Left hindlimb (tissue), 1 donor: ENCODE measurements at regions not wholly inside any gene's neighbourhood (a gene's known extent, or its start where the extent isn't known, plus 50 kb on each side); places are given as distances from the start of the nearest gene placed in this dataset.
A peak's percentile ranks its signal among the peaks of the same experiment; 100 is the strongest.

Experiments used
- DNase-seq: peaks from one replicate; pipeline ENCODE4 v3.0.0-alpha.2; 2018

GRCh38 chr5:3542769-3543168 lies 52.9 kb upstream of the IRX1 start:
- no peak for DNase-seq

DNA sequence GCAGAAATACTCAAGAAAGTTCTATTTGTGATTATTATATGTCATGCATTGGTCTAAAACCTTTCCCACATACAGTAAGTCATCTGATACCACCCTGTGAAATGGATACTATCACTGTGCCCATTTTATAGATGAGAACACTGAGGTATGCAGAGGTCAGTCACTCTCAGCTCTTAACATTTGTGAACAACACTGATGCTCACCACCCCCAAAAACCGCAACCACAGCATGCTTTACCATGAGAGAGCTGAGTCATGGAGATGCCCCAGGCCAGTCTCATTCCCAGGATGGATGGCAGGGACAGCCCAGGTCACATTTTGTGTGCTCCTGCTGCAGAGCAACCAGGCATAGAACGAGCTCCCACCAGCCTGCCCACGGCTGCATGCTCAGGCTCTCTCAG lies 53.5 kb upstream of the IRX1 start:
- no peak for DNase-seq

DNA sequence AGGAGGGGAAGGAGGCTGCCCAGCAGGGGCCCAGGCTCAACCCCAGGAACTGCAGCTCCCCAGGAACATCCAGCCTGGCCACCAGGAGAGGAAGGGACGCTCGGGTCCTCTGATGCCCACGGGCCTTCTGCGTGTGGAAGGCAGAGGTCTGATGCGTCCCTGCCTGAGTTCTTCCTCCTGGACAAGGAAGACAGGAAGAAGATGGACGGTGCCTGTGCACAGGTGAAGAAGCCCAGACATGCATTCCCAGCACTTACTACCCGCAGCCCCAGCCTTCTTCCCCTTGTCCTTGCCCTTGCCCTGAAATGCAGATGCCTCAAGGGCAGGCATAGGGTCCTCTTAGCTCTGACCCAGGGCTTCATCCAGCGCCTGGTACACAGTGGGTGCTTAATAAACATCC lies 56.7 kb upstream of the IRX1 start:
- DNase-seq: no peak

DNA sequence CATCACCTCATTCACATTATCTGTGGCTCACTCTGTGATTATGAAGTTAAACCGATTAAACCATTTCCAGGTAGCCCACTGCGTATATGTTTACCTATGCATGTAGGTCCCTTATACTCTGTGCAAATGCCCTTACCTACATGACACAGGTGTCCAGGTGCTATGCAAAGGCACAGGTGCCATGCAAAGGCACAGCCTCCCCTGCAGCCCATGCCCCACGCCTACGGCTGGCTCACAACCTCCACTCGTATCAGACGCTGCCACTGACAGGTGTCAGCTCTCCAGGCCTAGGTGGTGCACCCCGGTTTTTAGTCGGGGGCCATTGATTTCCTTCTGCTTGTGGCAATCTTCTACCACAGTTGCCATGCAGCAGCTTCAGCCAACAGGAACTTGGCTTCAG lies 57.7 kb upstream of the IRX1 start:
- no peak for DNase-seq

DNA sequence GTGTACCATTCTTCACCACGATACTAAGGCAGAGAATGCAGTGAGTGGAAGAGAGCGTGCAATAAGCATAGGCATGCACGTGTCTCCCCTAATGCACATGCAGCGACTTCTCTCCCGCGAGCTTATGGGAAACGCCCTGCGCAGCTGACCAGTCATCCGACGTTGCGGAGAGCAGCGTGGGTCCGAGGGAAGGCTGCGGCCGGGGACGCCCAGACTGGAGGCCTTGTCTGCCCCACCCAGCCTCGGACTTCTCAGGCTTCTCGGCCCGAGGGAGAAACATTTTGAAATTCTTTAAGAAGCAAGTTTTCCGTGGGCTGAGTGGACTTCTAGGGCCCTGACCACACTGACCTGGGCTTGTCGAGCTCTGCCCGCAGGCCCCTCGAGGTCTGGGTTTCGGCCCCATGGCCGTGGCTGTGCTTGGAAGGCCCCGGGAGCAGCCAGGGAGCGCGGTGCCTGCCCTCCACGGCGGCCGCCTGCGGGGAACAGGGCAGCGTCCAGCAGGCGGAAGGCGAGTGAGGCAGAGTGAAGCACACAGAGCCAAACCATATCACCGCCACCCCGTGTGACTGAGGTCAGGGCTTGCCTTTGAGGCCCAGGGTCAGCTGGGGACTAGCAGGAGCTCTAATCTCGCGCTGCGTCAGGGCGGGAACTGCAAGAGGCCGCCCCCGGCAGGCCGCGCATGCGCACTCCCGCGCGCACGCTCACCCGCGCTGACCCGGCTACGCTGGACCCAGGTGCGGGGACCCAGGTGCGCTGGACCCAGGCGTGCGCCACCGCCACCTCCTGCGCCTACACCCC lies 60.0 kb upstream of the IRX1 start:
- no peak for DNase-seq

DNA sequence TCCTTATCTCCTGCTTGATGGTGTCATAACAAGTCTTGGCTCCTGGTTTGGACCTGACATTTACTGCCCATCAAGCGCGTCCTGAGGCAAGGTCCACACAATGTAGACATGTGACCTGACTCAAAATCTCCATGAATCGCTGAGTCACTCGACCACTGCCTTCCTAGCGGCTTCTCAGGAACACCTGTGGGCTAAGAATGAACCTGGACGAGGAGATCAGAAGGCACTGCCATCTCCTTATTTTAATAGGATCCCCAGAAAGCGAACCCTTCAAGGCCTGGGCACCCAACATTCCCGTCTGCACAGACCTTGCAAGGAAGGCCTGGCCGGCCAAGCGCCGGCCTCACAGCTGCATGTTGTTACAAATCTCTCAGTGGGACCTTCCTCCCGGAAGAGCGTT lies 60.6 kb upstream of the IRX1 start:
- DNase-seq: no peak

DNA sequence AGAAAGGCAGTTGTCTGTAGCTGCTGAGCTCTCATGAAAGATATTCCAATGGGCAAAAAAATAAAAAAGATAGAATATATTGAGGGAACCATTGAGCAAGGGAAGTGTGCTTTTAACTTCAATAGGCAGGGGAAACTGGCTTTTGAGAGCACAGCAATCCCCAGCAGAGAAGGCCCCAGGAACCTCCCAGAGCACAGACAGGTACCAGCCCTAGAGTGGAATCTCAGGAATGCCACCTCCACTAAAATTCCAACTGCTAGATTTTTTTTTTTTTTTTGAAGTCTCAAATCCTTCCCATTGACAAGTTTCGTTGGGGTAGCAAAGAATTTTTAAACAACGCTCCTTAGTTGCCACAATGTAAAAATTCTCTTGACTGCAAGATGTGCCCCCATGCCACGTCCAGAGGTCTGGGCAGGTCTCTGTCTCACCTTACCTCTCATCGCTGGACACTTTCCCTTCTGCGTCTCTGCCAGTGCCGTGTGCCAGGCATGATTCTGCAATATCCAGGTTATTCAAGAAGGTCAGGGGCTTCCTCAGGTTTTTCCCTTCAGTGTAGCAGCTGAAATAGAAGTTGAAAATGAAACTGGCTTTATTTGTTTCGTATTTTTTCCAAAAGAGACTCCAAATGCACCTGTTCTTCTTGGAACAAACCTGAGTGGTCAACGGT lies 64.2 kb upstream of the IRX1 start:
- no peak for DNase-seq

DNA sequence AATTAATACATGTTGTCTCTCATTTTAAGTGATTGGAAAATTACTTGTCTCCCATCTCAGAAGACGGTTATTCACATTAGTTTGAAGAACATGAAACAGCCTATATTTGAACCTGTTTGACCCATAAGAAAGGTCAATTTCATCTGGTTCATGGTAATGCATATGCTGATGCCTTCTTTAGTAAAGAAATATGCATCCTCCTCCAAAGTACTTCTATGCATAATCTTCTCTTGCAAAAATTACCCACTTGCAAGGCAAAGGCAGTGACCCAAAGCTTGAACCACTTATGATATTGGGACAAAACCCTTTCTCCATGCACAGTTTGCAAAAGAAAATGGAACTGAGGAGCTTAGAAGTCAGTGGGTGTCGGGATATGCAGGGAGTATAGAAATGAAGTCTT lies 65.4 kb upstream of the IRX1 start:
- DNase-seq: no peak

- no peak for DNase-seq
Measured at GRCh38 chr5:3526551-3527185, 69.0 kb upstream of the IRX1 start.

- no peak for DNase-seq
Measured at GRCh38 chr5:3522491-3522890, 73.1 kb upstream of the IRX1 start.

- no peak for DNase-seq
Measured at GRCh38 chr5:3518576-3518975, 77.1 kb upstream of the IRX1 start.

- DNase-seq: no peak
Measured at GRCh38 chr5:3518051-3518450, 77.6 kb upstream of the IRX1 start.

DNA sequence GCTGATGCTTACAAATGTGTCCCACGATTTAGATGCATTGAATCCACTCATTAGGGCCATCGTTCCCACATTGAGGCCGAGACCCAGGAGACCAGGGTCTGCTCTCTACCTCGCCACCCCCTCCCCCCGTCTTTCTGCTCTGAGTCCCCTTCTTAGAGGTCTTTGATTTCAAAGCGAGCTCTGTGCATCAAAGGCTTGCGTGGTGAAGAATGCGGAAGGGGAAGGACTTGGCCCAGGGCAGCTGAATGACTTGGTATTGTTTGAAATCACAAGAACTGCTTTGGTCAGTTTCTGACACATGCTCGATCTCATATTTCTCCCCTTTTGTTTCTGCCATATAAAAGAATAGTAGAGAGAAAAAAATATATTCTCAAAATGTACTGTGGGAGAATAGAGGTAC lies 78.3 kb upstream of the IRX1 start:
- DNase-seq: no peak

DNA sequence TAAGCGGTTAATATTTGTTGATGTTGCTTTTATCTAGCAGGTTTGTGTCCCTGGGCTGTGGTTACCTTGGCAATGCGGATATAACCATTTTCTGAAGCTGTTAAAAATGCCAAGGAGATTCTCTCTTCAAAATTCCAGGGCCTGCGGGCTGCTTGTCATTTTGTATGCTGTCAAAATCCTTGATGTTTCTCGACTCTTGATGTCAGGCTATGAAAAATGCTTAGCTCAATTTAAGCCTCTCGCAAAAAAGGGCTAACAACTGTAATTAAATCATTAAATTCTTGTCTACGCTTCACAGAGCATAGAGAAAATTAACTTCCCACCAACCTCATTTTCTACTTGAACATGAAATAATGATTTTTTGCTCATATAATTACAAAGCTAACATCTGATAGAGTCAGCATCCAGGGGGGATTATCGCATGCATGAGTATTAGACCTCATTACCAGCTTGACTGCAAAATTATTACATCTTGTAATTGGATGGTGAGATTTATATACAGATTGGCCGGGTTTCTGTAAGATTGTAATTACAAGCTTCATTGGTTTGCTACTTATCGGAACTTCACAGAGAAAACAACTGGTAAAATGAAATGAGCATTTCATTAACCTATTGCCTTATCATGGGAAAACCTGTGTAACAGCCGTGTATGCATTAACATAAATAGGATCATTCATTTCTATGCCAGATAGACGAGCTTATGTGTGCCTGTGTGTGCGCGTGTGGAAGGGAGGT lies 83.1 kb upstream of the IRX1 start:
- no peak for DNase-seq

DNA sequence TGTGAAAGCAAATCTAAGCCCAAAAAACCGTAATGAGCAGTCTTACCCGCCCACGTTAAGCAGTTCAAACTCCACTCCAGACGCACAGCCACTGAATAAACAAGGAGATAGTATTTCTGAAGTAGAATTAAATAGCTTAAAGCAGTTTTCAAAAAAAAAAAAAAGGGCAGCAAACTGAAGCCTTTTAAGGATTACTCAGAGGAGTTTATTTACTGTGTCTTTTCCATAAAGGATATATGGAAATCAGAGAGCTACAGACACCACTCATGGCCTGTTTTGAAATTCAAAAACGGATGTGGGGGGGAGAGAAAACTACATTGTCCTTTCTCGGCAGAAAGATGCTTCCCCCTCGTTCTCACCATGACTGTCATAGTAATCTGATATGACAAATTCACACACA lies 83.7 kb upstream of the IRX1 start:
- DNase-seq: no peak

- peak; percentile 47 for DNase-seq
Measured at GRCh38 chr5:3511519-3511918, 84.1 kb upstream of the IRX1 start.

GRCh38 chr5:3510642-3511417 lies 84.8 kb upstream of the IRX1 start:
- no peak for DNase-seq

- no peak for DNase-seq
Measured at GRCh38 chr5:3509290-3509689, 86.3 kb upstream of the IRX1 start.

DNA sequence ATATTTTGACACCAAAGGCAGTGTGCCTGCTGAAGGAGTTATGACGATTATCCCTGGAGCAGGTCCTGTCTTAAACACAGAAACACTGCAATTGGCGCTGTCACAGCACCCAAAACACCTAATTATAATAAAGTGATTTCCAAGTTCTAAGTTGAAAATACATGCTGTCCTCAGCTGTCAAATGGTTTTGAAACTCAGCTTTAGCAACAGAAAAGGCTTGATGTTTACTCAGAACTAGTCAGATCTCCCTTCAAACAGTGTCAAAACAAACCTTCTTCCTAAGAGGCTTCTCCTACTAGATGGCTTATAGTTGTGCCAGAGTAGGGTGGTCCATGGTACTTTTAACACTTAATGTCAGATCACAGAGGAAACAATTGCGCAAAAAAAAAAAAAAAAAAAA lies 87.2 kb upstream of the IRX1 start:
- DNase-seq: no peak

DNA sequence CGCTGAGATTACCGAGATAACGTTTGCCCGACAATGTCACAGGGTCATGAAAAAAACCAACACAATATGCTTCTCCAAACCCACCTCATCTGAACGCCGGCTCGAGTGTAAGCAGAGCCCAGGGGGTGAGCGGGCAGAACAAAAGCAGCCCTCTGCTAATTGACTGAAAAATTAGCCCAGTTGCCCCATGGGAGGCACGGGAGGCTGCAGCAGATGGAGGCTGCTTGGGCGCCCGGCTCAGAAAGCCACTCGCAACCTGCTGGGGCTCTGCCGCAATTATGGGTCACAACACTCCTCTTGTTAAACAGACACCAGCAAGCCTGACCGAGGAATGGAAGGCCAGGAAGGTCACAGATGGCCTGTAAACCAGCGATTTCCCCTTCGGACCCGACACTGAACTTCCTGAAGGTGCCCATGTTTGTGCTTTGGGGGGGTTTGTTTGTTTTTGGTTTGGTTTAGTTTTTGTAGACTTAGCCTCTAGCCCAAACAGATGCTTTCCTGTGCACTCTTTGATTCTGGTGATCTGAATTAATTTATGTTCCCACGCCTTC lies 104.6 kb upstream of the IRX1 start:
- DNase-seq: no peak

- DNase-seq: no peak
Measured at GRCh38 chr5:3489239-3489843, 106.3 kb upstream of the IRX1 start.

GRCh38 chr5:3484836-3485235 lies 110.8 kb upstream of the IRX1 start:
- no peak for DNase-seq
